HepG2 (cell line): ENCODE measurements at regions not wholly inside any gene's neighbourhood (a gene's known extent, or its start where the extent isn't known, plus 50 kb on each side); places are given as distances from the start of the nearest gene placed in this dataset.

Experiments
- ATAC-seq: fragments of 200-7000 bp; cut with Tn5 transposase; 3 replicates; pipeline ENCODE4 v1.9.1; 2020; ENCODE audit warnings: mild to moderate bottlenecking, moderate library complexity
- BruUV-seq: library from RNA; stranded (reverse); fragments of 400-500 nt; replicated peaks from 2 replicates; lab custom pipeline; 2021; lab: Mats Ljungman, UMichigan
- CTCF ChIA-PET: fragments of 300-600 bp; formaldehyde crosslinking; extraction: SDS; loops from one replicate; lab custom pipeline; 2021; ENCODE audit warnings: low total read pairs, inconsistent platforms, low intra/inter-chr PET ratio; lab: Yijun Ruan, JAX
- POLR2A ChIA-PET: fragments of 350-600 bp; sonication (Branson Sonifier 250); formaldehyde crosslinking; loops from one replicate; lab custom pipeline; 2020; ENCODE audit warnings: antibody characterized with exemption, inconsistent platforms; lab: Yijun Ruan, JAX
- DNase-seq: peaks from one replicate; pipeline ENCODE4 v3.0.0-alpha.2; 2015; ENCODE audit warnings: low spot score
- FAIRE-seq: peaks from 3 replicates; lab custom pipeline; 2011; peaks lifted over from hg19 to GRCh38; lab: Jason Lieb, UNC
- H2AFZ ChIP-seq: one replicate; pipeline ENCODE4 v1.6.1; 2011; ENCODE audit warnings: low read length, inconsistent platforms
- H3K27ac ChIP-seq: fragments of 300-600 bp; 3 replicates; pipeline ENCODE4 v1.8.0; 2011; ENCODE audit warnings: mixed run types, mild to moderate bottlenecking, mixed read lengths, low read length, inconsistent platforms; ENCODE audit not compliant: insufficient read depth; ENCODE audit errors: extremely low read length
- H3K27me3 ChIP-seq, 2 experiments: fragments of 200-600 bp in 1 of 2; 2 replicates in 1 of 2; 3 replicates in 1 of 2; pipeline versions ENCODE4 v1.6.0 to v1.8.0; 2011; ENCODE audit warnings: low read length in 2 of 2, mild to moderate bottlenecking in 2 of 2, moderate library complexity in 2 of 2, inconsistent platforms in 1 of 2; ENCODE audit not compliant: insufficient read depth in 2 of 2, control insufficient read depth in 1 of 2
- H3K36me3 ChIP-seq, 2 experiments: fragments of 200-600 bp in 1 of 2; replicated peaks in 1 of 2; 2 replicates in 1 of 2; 3 replicates in 1 of 2; pipeline versions ENCODE4 v1.5.1 to v1.8.0; 2011; ENCODE audit warnings: low read length in 2 of 2, inconsistent platforms in 1 of 2; ENCODE audit not compliant: insufficient read depth in 2 of 2, control insufficient read depth in 1 of 2
- H3K4me1 ChIP-seq: 2 replicates; pipeline ENCODE4 v1.5.1; 2012; ENCODE audit warnings: low read length, inconsistent platforms; ENCODE audit not compliant: insufficient read depth
- H3K4me2 ChIP-seq: 2 replicates; pipeline ENCODE4 v1.6.0; 2011; ENCODE audit warnings: low read depth, low read length, inconsistent platforms
- H3K4me3 ChIP-seq, 3 experiments: fragments of 200-600 bp in 1 of 3; sonication (generic), shearing (Covaris generic) in 1 of 3; replicated peaks in 1 of 3; 2 replicates each; pipeline ENCODE4 v1.5.1; 2011 to 2016; ENCODE audit warnings: low read length in 3 of 3, inconsistent platforms in 2 of 3, low read depth in 2 of 3, mild to moderate bottlenecking in 2 of 3, control low read depth in 1 of 3, mixed read lengths in 1 of 3; ENCODE audit not compliant: insufficient read depth in 1 of 3
- H3K79me2 ChIP-seq: one replicate; pipeline ENCODE4 v1.6.1; 2011; ENCODE audit warnings: low read length, inconsistent platforms; ENCODE audit not compliant: insufficient read depth
- H3K9ac ChIP-seq: 2 replicates; pipeline ENCODE4 v1.6.0; 2011; ENCODE audit warnings: mild to moderate bottlenecking, low read depth, low read length, inconsistent platforms; ENCODE audit not compliant: insufficient read depth
- H3K9me3 ChIP-seq: 2 replicates; pipeline ENCODE4 v1.5.1; 2012; ENCODE audit warnings: mild to moderate bottlenecking, low read length
- H4K20me1 ChIP-seq: 2 replicates; pipeline ENCODE4 v1.6.0; 2011; ENCODE audit warnings: inconsistent platforms, mild to moderate bottlenecking, low read length, moderate library complexity; ENCODE audit not compliant: insufficient read depth
- CREB1 ChIP-seq, 2 experiments: fragments of 450-650 bp in 1 of 2; IDR thresholded peaks; 2 replicates each; pipeline ENCODE4 v1.6.1; 2016 to 2017; ENCODE audit warnings: control low read depth in 1 of 2, mild to moderate bottlenecking in 1 of 2, missing compliant biosample characterization in 1 of 2, missing genetic modification characterization in 1 of 2
- FOXA1 ChIP-seq, 2 experiments: fragments of 450-650 bp in 1 of 2; sonication (generic) in 1 of 2; formaldehyde crosslinking in 1 of 2; IDR thresholded peaks; 2 replicates each; pipeline versions ENCODE4 v1.4.0 to v1.6.1; 2016 to 2020; ENCODE audit warnings: missing genetic modification reagents in 1 of 2
- HMG20A ChIP-seq: IDR thresholded peaks from 2 replicates; pipeline ENCODE4 v1.6.1; 2016; ENCODE audit warnings: borderline replicate concordance
- IKZF4 ChIP-seq: sonication (generic); formaldehyde crosslinking; IDR thresholded peaks from 2 replicates; pipeline ENCODE4 v1.5.1; 2020; ENCODE audit warnings: borderline replicate concordance, mild to moderate bottlenecking, low read depth, missing genetic modification reagents; ENCODE audit errors: not compliant biosample characterization
- PLSCR1 ChIP-seq: sonication (generic); formaldehyde crosslinking; IDR thresholded peaks from 2 replicates; pipeline ENCODE4 v1.5.0; 2020; ENCODE audit warnings: missing genetic modification reagents, mild to moderate bottlenecking, borderline replicate concordance
- ZNF792 ChIP-seq: IDR thresholded peaks from 2 replicates; pipeline ENCODE4 v1.6.1; 2016
- ZZZ3 ChIP-seq: sonication (generic); formaldehyde crosslinking; IDR thresholded peaks from 2 replicates; pipeline ENCODE4 v1.4.0; 2020; ENCODE audit warnings: missing genetic modification reagents, mild to moderate bottlenecking, borderline replicate concordance
- WGBS: methylation state at CpG from one replicate; pipeline ENCODE4 v1.1.6; 2017; ENCODE audit warnings: low lambda C conversion rate; 5-methylcytosine and 5-hydroxymethylcytosine counted together
- in situ Hi-C: cut with HindIII; loops from 2 replicates; pipeline ENCODE4 v1.10.0; 2017; ENCODE audit warnings: low pct_unique_long_range_greater_than_20kb; ENCODE audit not compliant: extremely low pct_ligation_motif_present
- intact Hi-C: fragments of 100-400 bp; cut with micrococcal nuclease; formaldehyde crosslinking; loops from one replicate; pipeline ENCODE4 v1.10.0; 2022; ENCODE audit not compliant: unreplicated experiment

DNA sequence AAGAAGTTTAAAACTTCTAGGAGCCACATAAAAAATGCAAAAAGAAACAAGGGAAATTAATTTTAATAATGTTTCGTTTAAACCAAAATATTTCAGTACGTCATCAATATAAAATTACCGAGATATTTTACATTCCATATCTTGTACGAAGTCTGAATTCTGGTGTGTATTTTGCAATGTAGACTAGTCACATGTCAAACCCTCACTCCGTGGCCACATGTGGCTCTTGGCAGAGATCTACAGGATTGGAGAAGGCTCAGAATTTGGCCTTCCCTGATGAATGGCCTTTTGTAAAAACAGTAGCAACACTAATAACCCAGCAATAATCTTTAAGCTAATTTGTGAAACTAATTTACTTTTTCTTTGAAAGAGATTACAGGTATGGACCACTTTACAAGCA is 217.1 kb downstream of the PRL start:
- no peak for DNase-seq
- CTCF ChIA-PET: no interaction called here
- Histone ChIP-seq H3K4me1 (no peaks in the 10 kb centered on the region), H3K9me3 (0 out of 2 replicates have a peak, but pooled peaks cover 18% of the 10 kb centered on the region), H4K20me1 (no peaks in the 10 kb centered on the region), H3K4me3 (no peak overlapping the region), H3K27me3 (no peaks in the 10 kb centered on the region), H3K4me2 (no peak overlapping the region), H3K79me2 (no peaks in the 10 kb centered on the region), H3K36me3 (no peaks in the 10 kb centered on the region), H2AFZ (no peak overlapping the region), H3K27ac (no peak overlapping the region), H3K9ac (no peak overlapping the region)
- no peak for ATAC-seq
- FAIRE-seq: no peak
- in situ Hi-C loops: no loop called here
- intact Hi-C loops: no loop called here
- TF ChIP-seq ZZZ3: no peak
- peak; percentile 39; the same call in 1 of the 2 replicates for TF ChIP-seq CREB1 (IDR thresholded peaks at IDR 0.05)
- TF ChIP-seq CREB1 (CRISPR knock-in tag; IDR thresholded peaks at IDR 0.05): no peak
- BruUV-seq: no TSS peak
- WGBS: 27% methylated on average over 5 of the region's 5 CpGs
- POLR2A ChIA-PET: no interaction called here

DNA sequence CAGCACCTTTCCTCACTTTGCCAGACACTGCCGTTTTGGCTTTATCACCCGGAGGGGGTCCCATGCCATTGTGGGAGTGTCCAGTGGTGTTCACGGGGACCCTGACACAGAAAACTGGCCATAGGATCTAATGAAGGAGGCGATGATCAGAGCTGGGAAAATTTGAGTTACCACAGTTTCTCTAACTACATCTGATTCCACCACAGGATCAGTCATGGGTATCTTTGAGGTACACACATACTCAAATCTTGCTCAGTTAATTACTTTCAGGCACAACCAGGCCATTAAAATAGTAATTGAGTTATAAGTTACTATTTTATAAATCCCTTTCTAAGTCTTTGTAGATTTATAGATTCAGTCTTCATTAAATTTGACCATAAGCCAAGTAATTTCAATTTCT is 215.1 kb downstream of the PRL start:
- in situ Hi-C loops (no loop called here), intact Hi-C loops (no loop called here)
- Histone ChIP-seq H3K4me2 (no peak overlapping the region), H3K36me3 (no peaks in the 10 kb centered on the region), H3K79me2 (no peaks in the 10 kb centered on the region), H2AFZ (no peak overlapping the region), H4K20me1 (no peaks in the 10 kb centered on the region), H3K4me1 (no peaks in the 10 kb centered on the region), H3K27me3 (no peaks in the 10 kb centered on the region), H3K9ac (no peak overlapping the region), H3K27ac (no peak overlapping the region), H3K4me3 (no peak overlapping the region), H3K9me3 (peaks cover 37% of the 10 kb centered on the region)
- CTCF ChIA-PET: no interaction called here
- FAIRE-seq (no peak), DNase-seq (no peak), ATAC-seq (no peak)
- TF ChIP-seq HMG20A (CRISPR knock-in tag): no peak
- TF ChIP-seq PLSCR1: no peak
- no peak for TF ChIP-seq ZNF792
- no peak for TF ChIP-seq IKZF4 (CRISPR knock-in tag)
- TF ChIP-seq FOXA1 (IDR thresholded peaks at IDR 0.05): no peak
- TF ChIP-seq FOXA1 (CRISPR knock-in tag; IDR thresholded peaks at IDR 0.05): no peak
- POLR2A ChIA-PET: no interaction called here
- 3% methylated on average over 4 of the region's 4 CpGs for WGBS
- no TSS peak for BruUV-seq
